Stimulated activated memory B cell treated with anti-CD40 and anti-IgM and Interleukin-4, amounts not matched to agents 10 μg/mL and 1 μg/mL and 100 μg/mL, for 72 hours (primary cell): ENCODE measurements at regions not wholly inside any gene's neighbourhood (a gene's known extent, or its start where the extent isn't known, plus 50 kb on each side); places are given as distances from the start of the nearest gene placed in this dataset.
A peak's percentile ranks its signal among the peaks of the same experiment; 100 is the strongest.

Experiments
- ATAC-seq: fragments of 150-1000 bp; cut with Tn5 transposase; 2 replicates; pipeline ENCODE4 v1.10.0; 2021
- H3K27ac Mint-ChIP-seq: one replicate; pipeline ENCODE4 v1.8.0; 2022; ENCODE audit warnings: mild to moderate bottlenecking, mixed read lengths
- H3K27me3 Mint-ChIP-seq: one replicate; pipeline ENCODE4 v1.8.0; 2022; ENCODE audit warnings: mixed read lengths
- H3K36me3 Mint-ChIP-seq: one replicate; pipeline ENCODE4 v1.8.0; 2022; ENCODE audit warnings: mixed read lengths
- H3K4me1 Mint-ChIP-seq: one replicate; pipeline ENCODE4 v1.8.0; 2022; ENCODE audit warnings: mixed read lengths
- H3K4me3 Mint-ChIP-seq: one replicate; pipeline ENCODE4 v1.8.0; 2022; ENCODE audit warnings: mild to moderate bottlenecking, moderate library complexity, mixed read lengths
- H3K9me3 Mint-ChIP-seq: one replicate; pipeline ENCODE4 v1.8.0; 2022; ENCODE audit warnings: mixed read lengths

GRCh38 chr12:47548401-47548800 is 157.4 kb downstream of the RPAP3 start:
- peaks cover 5% of the 10 kb centered on the region for H3K9me3 Mint-ChIP-seq
- H3K27ac Mint-ChIP-seq: no peak overlapping the region
- peaks cover 4% of the 10 kb centered on the region for H3K36me3 Mint-ChIP-seq
- no peak for ATAC-seq
- peaks cover 16% of the 10 kb centered on the region for H3K4me1 Mint-ChIP-seq
- H3K27me3 Mint-ChIP-seq: peaks cover 7% of the 10 kb centered on the region
- no peak overlapping the region for H3K4me3 Mint-ChIP-seq

GRCh38 chr12:47547077-47547476 is 158.8 kb downstream of the RPAP3 start:
- no peaks in the 10 kb centered on the region for H3K9me3 Mint-ChIP-seq
- H3K36me3 Mint-ChIP-seq: no peaks in the 10 kb centered on the region
- no peak overlapping the region for H3K4me3 Mint-ChIP-seq
- H3K27ac Mint-ChIP-seq: no peak overlapping the region
- H3K27me3 Mint-ChIP-seq: peaks cover 7% of the 10 kb centered on the region
- ATAC-seq: no peak
- peaks cover 16% of the 10 kb centered on the region for H3K4me1 Mint-ChIP-seq

DNA sequence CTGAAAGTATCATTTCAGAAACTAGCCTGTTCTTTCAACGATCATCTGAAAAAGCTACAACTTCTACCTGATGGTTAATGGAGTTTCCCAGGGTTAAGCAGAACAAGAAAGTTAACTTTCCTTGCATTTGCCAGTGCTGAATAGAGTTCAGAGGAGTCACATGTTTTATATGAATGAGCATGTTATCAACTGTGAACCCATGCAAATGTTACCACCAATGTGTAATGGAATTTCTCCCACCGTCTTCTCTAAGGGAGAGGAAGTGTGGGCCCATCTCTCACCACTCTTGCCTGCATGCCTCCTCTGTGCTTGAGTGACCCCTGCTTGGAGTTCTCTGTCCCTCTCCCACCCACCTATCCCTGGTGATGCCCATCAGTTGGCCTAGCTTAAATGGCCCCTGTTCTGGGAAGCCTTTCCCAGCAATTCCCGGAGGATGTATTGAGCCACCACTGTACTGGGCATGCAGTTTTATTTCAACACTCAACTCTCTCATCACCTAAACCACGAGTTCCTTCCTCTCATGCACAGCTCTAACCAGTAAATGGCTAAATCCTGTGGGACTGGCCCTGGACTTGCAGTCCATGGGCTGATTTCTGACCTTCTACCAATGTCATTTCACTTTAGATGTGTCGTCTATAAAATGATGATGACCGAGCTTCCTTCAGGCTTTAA is 159.8 kb downstream of the RPAP3 start:
- Mint-ChIP-seq H3K4me3 (no peak overlapping the region), H3K9me3 (no peaks in the 10 kb centered on the region), H3K36me3 (no peaks in the 10 kb centered on the region), H3K27me3 (peaks cover 7% of the 10 kb centered on the region), H3K4me1 (peaks cover 16% of the 10 kb centered on the region), H3K27ac (no peak overlapping the region)
- ATAC-seq: peak; percentile 50

GRCh38 chr12:47534695-47535094 is 171.1 kb downstream of the RPAP3 start:
- no peaks in the 10 kb centered on the region for H3K4me1 Mint-ChIP-seq
- H3K36me3 Mint-ChIP-seq: peaks cover 14% of the 10 kb centered on the region
- no peak for ATAC-seq
- no peak overlapping the region for H3K27ac Mint-ChIP-seq
- H3K9me3 Mint-ChIP-seq: peaks cover 19% of the 10 kb centered on the region
- peaks cover 66% of the 10 kb centered on the region for H3K27me3 Mint-ChIP-seq
- no peak overlapping the region for H3K4me3 Mint-ChIP-seq

GRCh38 chr12:47530050-47530449 is 175.8 kb downstream of the RPAP3 start:
- no peak for ATAC-seq
- H3K27me3 Mint-ChIP-seq: peaks cover 64% of the 10 kb centered on the region
- H3K4me1 Mint-ChIP-seq: no peaks in the 10 kb centered on the region
- H3K27ac Mint-ChIP-seq: no peak overlapping the region
- no peak overlapping the region for H3K4me3 Mint-ChIP-seq
- peaks cover 27% of the 10 kb centered on the region for H3K9me3 Mint-ChIP-seq
- peaks cover 19% of the 10 kb centered on the region for H3K36me3 Mint-ChIP-seq

GRCh38 chr12:47527816-47528215 is 178.0 kb downstream of the RPAP3 start:
- ATAC-seq: no peak
- Mint-ChIP-seq H3K4me3 (no peak overlapping the region), H3K4me1 (no peaks in the 10 kb centered on the region), H3K9me3 (peaks cover 27% of the 10 kb centered on the region), H3K36me3 (peaks cover 19% of the 10 kb centered on the region), H3K27me3 (peaks cover 68% of the 10 kb centered on the region), H3K27ac (no peak overlapping the region)

DNA sequence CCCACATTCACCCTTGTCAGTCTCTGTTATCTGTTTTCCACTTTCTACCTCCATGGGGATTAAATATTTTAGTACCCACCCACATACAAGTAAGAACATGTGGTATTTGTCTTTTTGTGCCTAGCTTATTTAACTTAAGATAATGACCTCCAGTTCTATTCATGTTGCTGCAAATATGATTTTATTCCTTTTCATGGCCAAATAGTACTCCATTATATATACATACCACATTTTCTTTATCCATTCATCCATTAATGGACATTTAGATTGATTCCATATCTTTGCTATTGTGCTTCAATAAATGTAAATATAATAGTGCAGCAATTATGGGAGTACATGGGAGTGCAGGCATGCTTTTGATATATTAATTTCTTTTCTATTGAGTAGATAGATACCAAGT is 185.8 kb downstream of the RPAP3 start:
- no peak overlapping the region for H3K27ac Mint-ChIP-seq
- no peak for ATAC-seq
- H3K4me1 Mint-ChIP-seq: no peaks in the 10 kb centered on the region
- H3K36me3 Mint-ChIP-seq: no peaks in the 10 kb centered on the region
- H3K4me3 Mint-ChIP-seq: no peak overlapping the region
- peaks cover 28% of the 10 kb centered on the region for H3K9me3 Mint-ChIP-seq
- peaks cover 28% of the 10 kb centered on the region for H3K27me3 Mint-ChIP-seq

- Mint-ChIP-seq H3K4me1 (no peaks in the 10 kb centered on the region), H3K36me3 (peaks cover 4% of the 10 kb centered on the region), H3K27ac (no peak overlapping the region), H3K9me3 (peaks cover 32% of the 10 kb centered on the region), H3K27me3 (no peaks in the 10 kb centered on the region), H3K4me3 (no peak overlapping the region)
- ATAC-seq: no peak
These were observed 188.7 kb downstream of the RPAP3 start for GRCh38 chr12:47517122-47517521.

GRCh38 chr12:47509398-47509851 is 196.4 kb downstream of the RPAP3 start:
- Mint-ChIP-seq H3K9me3 (peaks cover 4% of the 10 kb centered on the region), H3K4me1 (no peaks in the 10 kb centered on the region)
- ATAC-seq: no peak

GRCh38 chr12:47507221-47507620 is 198.6 kb downstream of the RPAP3 start:
- H3K27me3 Mint-ChIP-seq: no peaks in the 10 kb centered on the region
- no peaks in the 10 kb centered on the region for H3K9me3 Mint-ChIP-seq
- ATAC-seq: no peak
- H3K36me3 Mint-ChIP-seq: no peaks in the 10 kb centered on the region
- H3K4me3 Mint-ChIP-seq: no peak overlapping the region
- H3K27ac Mint-ChIP-seq: no peak overlapping the region
- no peaks in the 10 kb centered on the region for H3K4me1 Mint-ChIP-seq

More at GRCh38 chr12:47509398-47509851, 196.4 kb downstream of the RPAP3 start:
- H3K27ac Mint-ChIP-seq: no peak overlapping the region
- H3K27me3 Mint-ChIP-seq: no peaks in the 10 kb centered on the region
- H3K4me3 Mint-ChIP-seq: no peak overlapping the region
- H3K36me3 Mint-ChIP-seq: peaks cover 4% of the 10 kb centered on the region

DNA sequence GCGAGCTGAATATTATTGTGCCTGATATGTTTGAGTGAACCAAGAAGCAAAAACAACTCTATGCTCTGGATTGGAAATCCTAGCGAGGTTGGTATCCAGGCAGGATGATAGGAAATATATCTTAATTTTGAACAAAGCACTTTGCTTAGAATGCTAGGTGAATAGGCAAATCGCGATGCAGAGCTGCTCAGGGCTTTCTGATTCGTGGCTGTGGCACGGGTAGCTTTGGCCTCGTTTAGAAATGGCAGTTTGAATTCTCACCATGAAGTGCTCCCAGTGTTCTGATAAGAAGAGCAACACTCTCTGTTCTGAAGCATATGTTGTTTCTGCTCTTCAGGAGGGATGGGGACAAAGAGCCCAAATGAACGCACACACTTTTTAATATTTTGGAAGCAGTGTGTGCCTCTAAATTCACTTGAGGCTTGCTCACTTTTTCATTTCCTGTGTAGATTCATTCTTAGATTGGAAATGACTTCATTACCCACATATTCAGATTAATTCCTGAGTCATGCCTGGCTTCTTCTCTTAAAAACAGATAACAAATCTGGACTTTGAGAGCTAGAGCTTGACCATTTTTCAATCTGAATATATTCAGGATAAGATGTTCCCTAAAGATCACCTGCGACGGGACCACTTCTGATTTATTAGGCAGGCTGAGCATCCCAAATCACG is 200.9 kb downstream of the RPAP3 start:
- Mint-ChIP-seq H3K36me3 (no peaks in the 10 kb centered on the region), H3K4me1 (no peaks in the 10 kb centered on the region), H3K9me3 (no peaks in the 10 kb centered on the region), H3K27me3 (peaks cover 8% of the 10 kb centered on the region), H3K27ac (no peak overlapping the region), H3K4me3 (no peak overlapping the region)
- ATAC-seq: no peak

- Mint-ChIP-seq H3K36me3 (peaks cover 3% of the 10 kb centered on the region), H3K27ac (no peak overlapping the region), H3K27me3 (peaks cover 36% of the 10 kb centered on the region), H3K4me3 (no peak overlapping the region), H3K9me3 (peaks cover 3% of the 10 kb centered on the region), H3K4me1 (no peaks in the 10 kb centered on the region)
- no peak for ATAC-seq
These were observed 212.0 kb downstream of the RPAP3 start for GRCh38 chr12:47493801-47494200.

GRCh38 chr12:47491516-47492305 is 214.1 kb downstream of the RPAP3 start:
- peaks cover 7% of the 10 kb centered on the region for H3K9me3 Mint-ChIP-seq

DNA sequence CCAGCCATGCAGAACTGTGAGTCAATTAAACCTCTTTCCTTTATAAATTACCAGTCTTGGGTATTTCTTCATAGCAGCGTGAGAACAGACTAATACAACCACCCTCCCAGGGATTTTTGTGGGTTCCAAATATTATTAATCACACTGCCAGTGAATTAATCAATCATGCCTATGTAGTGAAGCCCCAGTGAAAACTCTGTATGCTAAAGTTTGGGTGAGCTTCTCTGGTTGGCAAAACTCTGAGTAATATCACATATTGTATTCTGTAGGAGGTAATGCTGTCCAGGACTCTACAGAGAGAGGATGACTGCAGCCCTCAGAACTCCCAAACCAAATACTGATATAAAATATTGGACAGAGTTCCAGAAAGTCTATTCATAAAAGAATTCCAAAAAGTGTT is 216.9 kb downstream of the RPAP3 start:
- H3K9me3 Mint-ChIP-seq: peaks cover 7% of the 10 kb centered on the region
- peaks cover 45% of the 10 kb centered on the region for H3K27me3 Mint-ChIP-seq
- H3K4me1 Mint-ChIP-seq: no peaks in the 10 kb centered on the region
- no peak for ATAC-seq
- H3K27ac Mint-ChIP-seq: no peak overlapping the region
- no peaks in the 10 kb centered on the region for H3K36me3 Mint-ChIP-seq
- no peak overlapping the region for H3K4me3 Mint-ChIP-seq

More at GRCh38 chr12:47491516-47492305, 214.1 kb downstream of the RPAP3 start:
- H3K4me1 Mint-ChIP-seq: no peaks in the 10 kb centered on the region
- no peak overlapping the region for H3K27ac Mint-ChIP-seq
- H3K27me3 Mint-ChIP-seq: peaks cover 26% of the 10 kb centered on the region
- ATAC-seq: no peak
- no peak overlapping the region for H3K4me3 Mint-ChIP-seq
- no peaks in the 10 kb centered on the region for H3K36me3 Mint-ChIP-seq

- Mint-ChIP-seq H3K27me3 (peaks cover 55% of the 10 kb centered on the region), H3K27ac (no peak overlapping the region), H3K9me3 (peaks cover 14% of the 10 kb centered on the region), H3K4me3 (no peak overlapping the region), H3K36me3 (peaks cover 11% of the 10 kb centered on the region), H3K4me1 (no peaks in the 10 kb centered on the region)
- no peak for ATAC-seq
These were observed 224.8 kb downstream of the RPAP3 start for GRCh38 chr12:47481041-47481440.
